ENCODE measurements at regions not wholly inside any gene's neighbourhood (a gene's known extent, or its start where the extent isn't known, plus 50 kb on each side); places are given as distances from the start of the nearest gene placed in this dataset.

- no peak overlapping the region for H3K27ac ChIP-seq (ENCODE audit: low read depth in 1 of 2, low read length in 2 of 2)
- no peaks in the 10 kb centered on the region for H3K27me3 ChIP-seq (ENCODE audit: control insufficient read depth in 4 of 4, insufficient read depth in 4 of 4, low read length in 3 of 4)
- H3K9me3 ChIP-seq (ENCODE audit: control insufficient read depth in 4 of 4, low read length in 3 of 4), result no peaks in the 10 kb centered on the region
- 72% methylated on average over 2 of the region's 2 CpGs for WGBS
- H3K36me3 ChIP-seq (ENCODE audit: control insufficient read depth in 4 of 4, insufficient read depth in 3 of 4, low read depth in 1 of 4, low read length in 3 of 4), result no peaks in the 10 kb centered on the region
- peaks cover 0 to 5% (median 0%) of the 10 kb centered on the region in 4 donors for H3K4me1 ChIP-seq (ENCODE audit: control insufficient read depth in 4 of 4, insufficient read depth in 4 of 4, low read length in 3 of 4)
- TF ChIP-seq JUND (IDR thresholded peaks at IDR 0.05), result no peak
- no peak for TF ChIP-seq RAD21 (IDR thresholded peaks at IDR 0.05)
- no peak for TF ChIP-seq EGR1 (IDR thresholded peaks at IDR 0.05; ENCODE audit: low read depth in 2 of 2)
- TF ChIP-seq ATF3 (IDR thresholded peaks at IDR 0.05), result no peak
- TF ChIP-seq, protein P1, sequence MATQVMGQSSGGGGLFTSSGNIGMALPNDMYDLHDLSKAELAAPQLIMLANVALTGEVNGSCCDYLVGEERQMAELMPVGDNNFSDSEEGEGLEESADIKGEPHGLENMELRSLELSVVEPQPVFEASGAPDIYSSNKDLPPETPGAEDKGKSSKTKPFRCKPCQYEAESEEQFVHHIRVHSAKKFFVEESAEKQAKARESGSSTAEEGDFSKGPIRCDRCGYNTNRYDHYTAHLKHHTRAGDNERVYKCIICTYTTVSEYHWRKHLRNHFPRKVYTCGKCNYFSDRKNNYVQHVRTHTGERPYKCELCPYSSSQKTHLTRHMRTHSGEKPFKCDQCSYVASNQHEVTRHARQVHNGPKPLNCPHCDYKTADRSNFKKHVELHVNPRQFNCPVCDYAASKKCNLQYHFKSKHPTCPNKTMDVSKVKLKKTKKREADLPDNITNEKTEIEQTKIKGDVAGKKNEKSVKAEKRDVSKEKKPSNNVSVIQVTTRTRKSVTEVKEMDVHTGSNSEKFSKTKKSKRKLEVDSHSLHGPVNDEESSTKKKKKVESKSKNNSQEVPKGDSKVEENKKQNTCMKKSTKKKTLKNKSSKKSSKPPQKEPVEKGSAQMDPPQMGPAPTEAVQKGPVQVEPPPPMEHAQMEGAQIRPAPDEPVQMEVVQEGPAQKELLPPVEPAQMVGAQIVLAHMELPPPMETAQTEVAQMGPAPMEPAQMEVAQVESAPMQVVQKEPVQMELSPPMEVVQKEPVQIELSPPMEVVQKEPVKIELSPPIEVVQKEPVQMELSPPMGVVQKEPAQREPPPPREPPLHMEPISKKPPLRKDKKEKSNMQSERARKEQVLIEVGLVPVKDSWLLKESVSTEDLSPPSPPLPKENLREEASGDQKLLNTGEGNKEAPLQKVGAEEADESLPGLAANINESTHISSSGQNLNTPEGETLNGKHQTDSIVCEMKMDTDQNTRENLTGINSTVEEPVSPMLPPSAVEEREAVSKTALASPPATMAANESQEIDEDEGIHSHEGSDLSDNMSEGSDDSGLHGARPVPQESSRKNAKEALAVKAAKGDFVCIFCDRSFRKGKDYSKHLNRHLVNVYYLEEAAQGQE (IDR thresholded peaks at IDR 0.05), result no peak
- no peak for TF ChIP-seq GABPA (IDR thresholded peaks at IDR 0.05 in 1 of 2, conservative IDR thresholded peaks at IDR 0.05 in 1 of 2)
- no peak for TF ChIP-seq FOXA1 (IDR thresholded peaks at IDR 0.05)
- no peak for TF ChIP-seq CTCF (IDR thresholded peaks at IDR 0.05; ENCODE audit: low read depth, low read length, missing input control)
- no peak for TF ChIP-seq YY1 (IDR thresholded peaks at IDR 0.05)
- TF ChIP-seq NR2F2 (IDR thresholded peaks at IDR 0.05), result no peak
- no peak for DNase-seq (ENCODE audit: low spot score)
- no peak overlapping the region for H3K9ac ChIP-seq (ENCODE audit: low read depth in 1 of 2, low read length in 2 of 2)
- H3K4me3 ChIP-seq (ENCODE audit: low read depth in 1 of 3, low read length in 3 of 3), result no peak overlapping the region
These were observed 462.9 kb upstream of the ASIC2 start for GRCh38 chr17:33756021-33756420.

GRCh38 chr17:33765871-33766270, 472.8 kb upstream of the ASIC2 start:
- Histone ChIP-seq H3K27me3 (ENCODE audit: control insufficient read depth in 4 of 4, insufficient read depth in 4 of 4, low read length in 3 of 4) (peaks cover 0 to 13% (median 2%) of the 10 kb centered on the region in 4 donors), H3K9ac (ENCODE audit: low read depth in 1 of 2, low read length in 2 of 2) (no peak overlapping the region), H3K4me1 (ENCODE audit: control insufficient read depth in 4 of 4, insufficient read depth in 4 of 4, low read length in 3 of 4) (no peaks in the 10 kb centered on the region), H3K4me3 (ENCODE audit: low read depth in 1 of 3, low read length in 3 of 3) (no peak overlapping the region), H3K9me3 (ENCODE audit: control insufficient read depth in 4 of 4, low read length in 3 of 4) (no peaks in the 10 kb centered on the region), H3K36me3 (ENCODE audit: control insufficient read depth in 4 of 4, insufficient read depth in 3 of 4, low read depth in 1 of 4, low read length in 3 of 4) (no peaks in the 10 kb centered on the region), H3K27ac (ENCODE audit: low read depth in 1 of 2, low read length in 2 of 2) (no peak overlapping the region)
- 88% methylated on average over 1 of the region's 1 CpG for WGBS
- TF ChIP-seq JUND (IDR thresholded peaks at IDR 0.05), result no peak
- TF ChIP-seq YY1 (IDR thresholded peaks at IDR 0.05), result no peak
- TF ChIP-seq FOXA1 (IDR thresholded peaks at IDR 0.05), result no peak
- TF ChIP-seq ATF3 (IDR thresholded peaks at IDR 0.05), result no peak
- TF ChIP-seq, protein P2, sequence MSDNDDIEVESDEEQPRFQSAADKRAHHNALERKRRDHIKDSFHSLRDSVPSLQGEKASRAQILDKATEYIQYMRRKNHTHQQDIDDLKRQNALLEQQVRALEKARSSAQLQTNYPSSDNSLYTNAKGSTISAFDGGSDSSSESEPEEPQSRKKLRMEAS (IDR thresholded peaks at IDR 0.05), result no peak
- TF ChIP-seq NR2F2 (IDR thresholded peaks at IDR 0.05), result no peak
- TF ChIP-seq HNF4A (conservative IDR thresholded peaks at IDR 0.05), result no peak
- TF ChIP-seq EGR1 (IDR thresholded peaks at IDR 0.05; ENCODE audit: low read depth in 2 of 2), result no peak
- TF ChIP-seq, protein P3, sequence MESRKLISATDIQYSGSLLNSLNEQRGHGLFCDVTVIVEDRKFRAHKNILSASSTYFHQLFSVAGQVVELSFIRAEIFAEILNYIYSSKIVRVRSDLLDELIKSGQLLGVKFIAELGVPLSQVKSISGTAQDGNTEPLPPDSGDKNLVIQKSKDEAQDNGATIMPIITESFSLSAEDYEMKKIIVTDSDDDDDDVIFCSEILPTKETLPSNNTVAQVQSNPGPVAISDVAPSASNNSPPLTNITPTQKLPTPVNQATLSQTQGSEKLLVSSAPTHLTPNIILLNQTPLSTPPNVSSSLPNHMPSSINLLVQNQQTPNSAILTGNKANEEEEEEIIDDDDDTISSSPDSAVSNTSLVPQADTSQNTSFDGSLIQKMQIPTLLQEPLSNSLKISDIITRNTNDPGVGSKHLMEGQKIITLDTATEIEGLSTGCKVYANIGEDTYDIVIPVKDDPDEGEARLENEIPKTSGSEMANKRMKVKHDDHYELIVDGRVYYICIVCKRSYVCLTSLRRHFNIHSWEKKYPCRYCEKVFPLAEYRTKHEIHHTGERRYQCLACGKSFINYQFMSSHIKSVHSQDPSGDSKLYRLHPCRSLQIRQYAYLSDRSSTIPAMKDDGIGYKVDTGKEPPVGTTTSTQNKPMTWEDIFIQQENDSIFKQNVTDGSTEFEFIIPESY (IDR thresholded peaks at IDR 0.05), result no peak
- no peak for TF ChIP-seq SP1 (IDR thresholded peaks at IDR 0.05)
- no peak for TF ChIP-seq CTCF (IDR thresholded peaks at IDR 0.05; ENCODE audit: low read depth, low read length, missing input control)
- TF ChIP-seq, protein P1 (IDR thresholded peaks at IDR 0.05), result no peak
- TF ChIP-seq RAD21 (IDR thresholded peaks at IDR 0.05), result no peak
- no peak for TF ChIP-seq FOXA2 (IDR thresholded peaks at IDR 0.05)
- DNase-seq (ENCODE audit: low spot score), result no peak

Data from liver (tissue), 8 donors.